Mesendoderm (in vitro differentiated cells): ENCODE measurements at regions not wholly inside any gene's neighbourhood (a gene's known extent, or its start where the extent isn't known, plus 50 kb on each side); places are given as distances from the start of the nearest gene placed in this dataset.

ENCODE experiments used
- DNase-seq: peaks from one replicate; pipeline ENCODE4 v3.0.0; 2013
- H2AK5ac ChIP-seq: 2 replicates; pipeline ENCODE4 v1.6.1; 2013; ENCODE audit warnings: low read length, inconsistent platforms
- H2BK120ac ChIP-seq: 2 replicates; pipeline ENCODE4 v1.6.1; 2013; ENCODE audit warnings: low read depth, mild to moderate bottlenecking, low read length, moderate library complexity, mixed read lengths
- H2BK15ac ChIP-seq: replicated peaks from 2 replicates; pipeline ENCODE4 v1.6.1; 2013; ENCODE audit warnings: low read depth, mild to moderate bottlenecking, moderate library complexity
- H2BK5ac ChIP-seq: 2 replicates; pipeline ENCODE4 v1.6.1; 2013; ENCODE audit warnings: low read length, inconsistent platforms
- H3K18ac ChIP-seq: 2 replicates; pipeline ENCODE4 v1.6.1; 2013; ENCODE audit warnings: mild to moderate bottlenecking, low read length, mixed read lengths
- H3K23ac ChIP-seq: one replicate; pipeline ENCODE4 v1.6.1; 2013; ENCODE audit warnings: low read length
- H3K27ac ChIP-seq: 2 replicates; pipeline ENCODE4 v1.5.1; 2013; ENCODE audit warnings: low read depth, mild to moderate bottlenecking, inconsistent platforms, low read length, moderate library complexity
- H3K27me3 ChIP-seq: 2 replicates; pipeline ENCODE4 v1.6.1; 2013; ENCODE audit warnings: low read length, control low read depth, mild to moderate bottlenecking, inconsistent platforms; ENCODE audit not compliant: insufficient read depth, poor library complexity
- H3K36me3 ChIP-seq: 2 replicates; pipeline ENCODE4 v1.6.1; 2013; ENCODE audit warnings: low read length, inconsistent platforms; ENCODE audit not compliant: control insufficient read depth, insufficient read depth
- H3K4ac ChIP-seq: one replicate; pipeline ENCODE4 v1.6.1; 2013; ENCODE audit warnings: low read depth, mild to moderate bottlenecking, low read length, moderate library complexity
- H3K4me1 ChIP-seq: 2 replicates; pipeline ENCODE4 v1.6.1; 2013; ENCODE audit warnings: low read depth, low read length, inconsistent platforms; ENCODE audit not compliant: control insufficient read depth
- H3K4me2 ChIP-seq: 2 replicates; pipeline ENCODE4 v1.6.1; 2013; ENCODE audit warnings: low read length
- H3K4me3 ChIP-seq: 2 replicates; pipeline ENCODE4 v1.5.1; 2013; ENCODE audit warnings: mild to moderate bottlenecking, low read length
- H3K56ac ChIP-seq: one replicate; pipeline ENCODE4 v1.6.1; 2013; ENCODE audit warnings: low read length
- H3K79me1 ChIP-seq: 2 replicates; pipeline ENCODE4 v1.6.1; 2013; ENCODE audit warnings: low read length, inconsistent platforms
- H3K79me2 ChIP-seq: 2 replicates; pipeline ENCODE4 v1.6.1; 2013; ENCODE audit warnings: mild to moderate bottlenecking, low read length; ENCODE audit not compliant: control insufficient read depth, insufficient read depth
- H3K9ac ChIP-seq: 2 replicates; pipeline ENCODE4 v1.6.1; 2013; ENCODE audit warnings: low read length, inconsistent platforms
- H4K5ac ChIP-seq: one replicate; pipeline ENCODE4 v1.6.1; 2013; ENCODE audit warnings: low read length
- H4K8ac ChIP-seq: one replicate; pipeline ENCODE4 v1.6.1; 2013; ENCODE audit warnings: low read depth, mild to moderate bottlenecking, control low read depth, low read length, moderate library complexity
- WGBS: extraction: QIAGEN DNeasy Blood & Tissue Kit; methylation state at CpG from one replicate; pipeline ENCODE4 v1.1.7; 2013; ENCODE audit warnings: low lambda C conversion rate, missing lambda C conversion rate; ENCODE audit not compliant: insufficient coverage; ENCODE audit errors: extremely low coverage; 5-methylcytosine and 5-hydroxymethylcytosine counted together

DNA sequence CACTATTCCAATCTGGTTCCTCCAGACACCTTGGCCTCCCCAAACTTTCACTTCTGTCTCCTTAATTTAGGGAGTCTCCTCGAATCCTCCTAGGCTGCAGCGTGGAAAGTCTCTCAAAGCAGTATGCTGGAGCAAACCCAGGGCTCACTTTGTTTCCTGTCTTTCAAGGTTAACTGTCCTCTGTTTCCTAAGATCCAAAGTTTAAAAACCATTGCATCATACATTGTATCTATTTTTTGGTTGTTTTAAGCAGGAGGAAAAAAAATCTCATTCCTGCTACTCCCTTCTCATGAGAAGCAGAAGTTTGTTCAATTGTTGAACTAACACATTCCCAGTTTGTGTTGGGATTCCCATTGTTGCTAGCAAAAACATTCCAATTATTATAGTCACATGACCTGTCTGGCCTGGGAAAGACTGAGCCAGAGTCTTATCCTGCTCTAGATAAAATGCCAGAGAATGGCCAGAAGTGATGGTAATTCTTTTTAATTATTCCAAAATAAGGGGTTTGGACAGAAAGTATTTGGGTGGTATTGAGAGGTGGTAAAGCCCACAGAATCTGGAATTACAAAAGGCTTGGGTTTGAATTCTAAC lies 67.3 kb downstream of the HSPB8 start:
- H3K79me1 ChIP-seq: no peaks in the 10 kb centered on the region
- no peak overlapping the region for H2BK120ac ChIP-seq
- H3K27me3 ChIP-seq: no peaks in the 10 kb centered on the region
- H3K9ac ChIP-seq: no peak overlapping the region
- no peak overlapping the region for H3K4me2 ChIP-seq
- no CpG with 5 or more reads among the region's 2 CpGs for WGBS
- no peak overlapping the region for H2AK5ac ChIP-seq
- H2BK15ac ChIP-seq: no peak overlapping the region
- H3K36me3 ChIP-seq: no peaks in the 10 kb centered on the region
- no peaks in the 10 kb centered on the region for H3K79me2 ChIP-seq
- H2BK5ac ChIP-seq: no peak overlapping the region
- H3K4ac ChIP-seq: no peak overlapping the region
- H3K23ac ChIP-seq: no peak overlapping the region
- H4K5ac ChIP-seq: no peak overlapping the region
- no peak for DNase-seq
- no peak overlapping the region for H3K27ac ChIP-seq
- H3K18ac ChIP-seq: no peak overlapping the region
- no peaks in the 10 kb centered on the region for H3K4me1 ChIP-seq
- no peak overlapping the region for H4K8ac ChIP-seq
- no peak overlapping the region for H3K56ac ChIP-seq
- no peak overlapping the region for H3K4me3 ChIP-seq

DNA sequence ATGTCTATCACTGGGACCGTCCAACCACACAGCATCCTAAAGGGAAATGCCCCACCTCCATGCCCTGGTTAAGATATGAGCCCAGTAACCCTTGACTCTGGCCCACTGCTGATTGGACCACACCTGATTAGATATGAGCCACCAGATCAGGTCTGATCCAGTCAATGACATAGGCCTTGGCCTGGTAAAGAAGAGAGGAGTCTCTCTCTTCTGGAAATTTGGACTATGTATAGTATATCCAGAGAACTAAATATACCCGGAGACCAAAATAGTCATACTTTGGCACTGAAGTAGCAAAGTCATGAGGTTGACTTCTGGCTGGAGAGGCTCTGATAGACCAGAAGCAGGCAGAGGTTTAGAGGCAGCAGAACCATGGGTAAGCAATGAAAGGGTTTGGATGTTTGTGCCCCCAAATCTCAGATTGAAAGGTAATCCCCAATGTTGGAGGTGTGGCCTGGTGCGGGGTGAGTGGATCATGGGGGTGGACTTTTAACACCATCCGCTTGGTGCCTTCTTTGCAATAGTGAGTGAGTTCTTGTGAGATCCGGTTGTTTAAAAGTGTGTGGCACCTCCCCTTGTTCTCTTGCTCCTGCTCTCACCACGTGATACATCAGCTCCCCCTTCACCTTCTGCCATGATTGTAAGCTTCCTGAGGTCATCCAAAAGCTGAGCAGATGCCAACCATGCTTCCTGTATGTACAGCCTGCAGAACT lies 68.4 kb downstream of the HSPB8 start:
- H2BK15ac ChIP-seq: no peak overlapping the region
- H3K27ac ChIP-seq: no peak overlapping the region
- H3K36me3 ChIP-seq: no peaks in the 10 kb centered on the region
- no peak overlapping the region for H2BK5ac ChIP-seq
- no peaks in the 10 kb centered on the region for H3K27me3 ChIP-seq
- H4K5ac ChIP-seq: no peak overlapping the region
- H3K79me2 ChIP-seq: no peaks in the 10 kb centered on the region
- H3K4me3 ChIP-seq: no peak overlapping the region
- H4K8ac ChIP-seq: no peak overlapping the region
- no peak overlapping the region for H3K23ac ChIP-seq
- H3K56ac ChIP-seq: no peak overlapping the region
- H3K18ac ChIP-seq: no peak overlapping the region
- no CpG with 5 or more reads among the region's 6 CpGs for WGBS
- no peak overlapping the region for H2AK5ac ChIP-seq
- no peak overlapping the region for H3K4me2 ChIP-seq
- no peak overlapping the region for H2BK120ac ChIP-seq
- no peak for DNase-seq
- no peaks in the 10 kb centered on the region for H3K4me1 ChIP-seq
- H3K9ac ChIP-seq: no peak overlapping the region
- no peaks in the 10 kb centered on the region for H3K79me1 ChIP-seq
- no peak overlapping the region for H3K4ac ChIP-seq

DNA sequence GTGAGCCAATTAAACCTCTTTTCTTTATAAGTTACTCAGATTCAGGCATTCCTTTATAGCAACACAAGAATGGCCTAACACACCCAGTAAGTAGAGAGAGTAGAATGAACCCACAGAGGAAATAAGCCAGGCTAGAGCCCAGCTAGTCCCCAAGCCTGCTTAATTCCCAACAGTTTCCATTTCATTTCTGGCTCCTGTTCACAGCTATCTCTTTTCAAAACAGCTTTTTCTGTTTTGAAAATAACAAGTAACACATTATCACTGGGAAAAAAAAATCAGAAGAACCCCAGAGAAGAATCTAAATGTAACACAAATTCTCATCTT lies 69.0 kb downstream of the HSPB8 start:
- H4K5ac ChIP-seq: no peak overlapping the region

DNA sequence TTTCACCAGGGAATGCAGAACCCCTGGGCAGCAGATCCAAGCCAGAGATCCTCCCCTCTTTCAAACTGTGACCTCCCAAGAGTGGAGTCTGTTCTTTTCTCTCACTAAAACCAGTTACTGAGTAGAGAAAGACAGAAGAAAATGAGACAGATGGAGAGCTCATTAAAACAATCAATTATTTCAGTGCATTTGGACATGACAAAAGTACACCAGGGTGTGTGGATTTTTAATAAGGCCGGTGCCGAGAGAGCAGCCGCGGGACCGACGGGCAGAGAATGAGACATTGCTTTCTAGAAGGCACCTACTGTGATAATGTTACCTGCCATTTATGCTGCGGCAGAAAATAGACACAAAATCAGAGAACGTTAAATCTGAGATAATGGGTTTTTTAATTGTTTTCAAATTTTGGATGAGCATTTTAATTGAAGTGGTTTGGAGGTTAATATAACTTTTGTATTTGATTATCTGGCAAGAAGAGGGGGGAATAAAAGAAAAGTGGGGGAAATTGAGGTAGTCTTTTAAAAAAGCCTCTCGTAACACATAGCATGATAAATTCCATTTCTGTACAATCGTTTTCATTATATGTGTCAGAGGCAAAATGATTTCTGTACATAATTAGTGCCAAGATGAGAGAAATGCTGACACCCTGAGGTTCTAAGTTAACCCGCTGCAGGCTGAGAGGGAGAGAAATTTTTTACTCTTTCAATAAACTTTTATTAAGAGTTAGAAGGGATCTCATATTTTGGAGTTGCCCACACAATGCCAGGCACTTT lies 70.8 kb downstream of the HSPB8 start:
- no peaks in the 10 kb centered on the region for H3K36me3 ChIP-seq
- no peak overlapping the region for H4K5ac ChIP-seq
- H3K4me3 ChIP-seq: no peak overlapping the region
- H3K4ac ChIP-seq: no peak overlapping the region
- no peaks in the 10 kb centered on the region for H3K79me2 ChIP-seq
- no peak overlapping the region for H3K9ac ChIP-seq
- H3K27ac ChIP-seq: no peak overlapping the region
- H2BK5ac ChIP-seq: no peak overlapping the region
- H3K56ac ChIP-seq: no peak overlapping the region
- H3K4me1 ChIP-seq: no peaks in the 10 kb centered on the region
- no peak overlapping the region for H3K4me2 ChIP-seq
- H2BK15ac ChIP-seq: no peak overlapping the region
- DNase-seq: no peak
- H3K27me3 ChIP-seq: no peaks in the 10 kb centered on the region
- no CpG with 5 or more reads among the region's 11 CpGs for WGBS
- H4K8ac ChIP-seq: no peak overlapping the region
- no peak overlapping the region for H3K23ac ChIP-seq
- no peaks in the 10 kb centered on the region for H3K79me1 ChIP-seq
- no peak overlapping the region for H3K18ac ChIP-seq
- no peak overlapping the region for H2BK120ac ChIP-seq
- no peak overlapping the region for H2AK5ac ChIP-seq

More for the DNA sequence above, 69.0 kb downstream of the HSPB8 start:
- H2BK120ac ChIP-seq: no peak overlapping the region
- H3K27me3 ChIP-seq: no peaks in the 10 kb centered on the region
- no peak overlapping the region for H4K8ac ChIP-seq
- H3K27ac ChIP-seq: no peak overlapping the region
- no peaks in the 10 kb centered on the region for H3K4me1 ChIP-seq
- no peak overlapping the region for H3K4me3 ChIP-seq
- no peaks in the 10 kb centered on the region for H3K79me2 ChIP-seq
- no peak overlapping the region for H3K4ac ChIP-seq
- DNase-seq: no peak
- H3K56ac ChIP-seq: no peak overlapping the region
- H3K9ac ChIP-seq: no peak overlapping the region
- H3K18ac ChIP-seq: no peak overlapping the region
- no peak overlapping the region for H2BK15ac ChIP-seq
- H2AK5ac ChIP-seq: no peak overlapping the region
- H3K4me2 ChIP-seq: no peak overlapping the region
- H2BK5ac ChIP-seq: no peak overlapping the region
- no peak overlapping the region for H3K23ac ChIP-seq
- H3K79me1 ChIP-seq: no peaks in the 10 kb centered on the region
- H3K36me3 ChIP-seq: no peaks in the 10 kb centered on the region

DNA sequence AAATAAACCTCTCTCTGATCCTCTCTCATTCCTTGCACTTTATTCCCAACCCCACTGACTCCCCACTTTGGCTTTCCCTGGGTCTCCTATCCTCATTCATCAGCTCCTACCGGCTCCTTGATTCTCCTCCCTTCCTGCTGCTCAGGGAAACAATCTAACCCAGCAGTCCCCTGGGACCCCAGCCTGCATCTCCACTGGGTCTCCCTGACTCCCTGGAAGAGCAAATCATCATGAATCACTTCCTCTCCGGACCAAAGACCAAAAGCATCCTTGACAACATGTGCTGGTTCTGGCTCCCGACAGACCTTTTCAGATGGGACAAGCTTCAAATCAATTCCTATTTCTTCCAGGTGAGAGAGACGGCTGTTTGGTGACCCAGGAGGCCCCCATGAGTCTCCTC lies 76.6 kb downstream of the HSPB8 start:
- Histone ChIP-seq H4K5ac (no peak overlapping the region), H2AK5ac (no peak overlapping the region), H3K27ac (no peak overlapping the region), H3K79me2 (no peaks in the 10 kb centered on the region), H3K27me3 (no peaks in the 10 kb centered on the region), H3K23ac (no peak overlapping the region), H4K8ac (no peak overlapping the region), H3K79me1 (no peaks in the 10 kb centered on the region), H3K36me3 (no peaks in the 10 kb centered on the region), H3K9ac (no peak overlapping the region), H3K4me1 (peaks cover 3% of the 10 kb centered on the region), H3K4ac (no peak overlapping the region), H2BK15ac (no peak overlapping the region), H2BK5ac (no peak overlapping the region), H3K4me3 (no peak overlapping the region), H3K4me2 (no peak overlapping the region), H2BK120ac (no peak overlapping the region), H3K18ac (no peak overlapping the region), H3K56ac (no peak overlapping the region)
- no peak for DNase-seq
- WGBS: no CpG with 5 or more reads among the region's 4 CpGs
